GM19463 (cell line): ENCODE measurements at regions not wholly inside any gene's neighbourhood (a gene's known extent, or its start where the extent isn't known, plus 50 kb on each side); places are given as distances from the start of the nearest gene placed in this dataset.
"Not testable (repeated sequence)": the region's sequence is repeated elsewhere in the genome, so short reads cannot be mapped to it uniquely, and the experiment has no call there.

Experiments
- ATAC-seq: cut with Tn5 transposase; IDR thresholded peaks from one replicate; pipeline ENCODE4 v1.9.1; 2021; ENCODE audit warnings: mild to moderate bottlenecking, moderate library complexity; ENCODE audit not compliant: unreplicated experiment

DNA sequence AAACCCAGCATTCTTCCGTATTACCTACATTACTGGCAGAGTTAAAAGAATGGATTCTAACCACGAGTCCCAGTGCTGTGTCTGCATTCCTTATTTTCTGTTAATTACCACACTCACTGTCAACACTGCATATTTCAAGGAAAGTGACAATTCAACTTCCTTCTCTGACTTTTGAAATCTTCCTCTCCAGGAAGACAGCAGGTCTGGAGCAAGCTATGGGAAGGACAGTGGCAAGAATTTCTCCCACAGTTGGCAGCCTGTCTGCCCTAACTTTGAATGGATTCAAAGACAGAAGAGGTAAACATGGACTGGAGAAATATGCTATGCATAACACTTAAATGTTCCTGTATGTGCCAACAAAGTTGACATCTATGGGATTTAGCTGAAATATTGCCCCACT is 700.5 kb upstream of the CHAC2 start:
- ATAC-seq, result no peak

DNA sequence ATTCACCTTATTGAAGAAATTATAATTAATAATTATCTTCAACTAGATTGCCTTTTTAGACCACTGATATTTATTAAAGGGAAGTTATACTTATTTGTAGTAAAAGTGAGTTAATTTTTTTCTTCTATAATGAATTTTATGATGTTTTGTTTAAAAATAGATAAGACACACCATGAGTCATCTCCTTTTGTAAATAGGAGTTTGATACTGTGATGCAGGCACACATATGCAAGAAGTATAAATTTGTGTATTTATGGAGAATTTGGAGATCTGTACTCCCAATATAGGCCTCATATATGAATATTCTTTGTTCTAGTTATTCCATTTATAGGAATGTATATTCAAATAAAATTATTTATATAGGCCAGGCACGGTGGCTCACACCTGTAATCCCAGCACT is 703.5 kb upstream of the CHAC2 start:
- ATAC-seq, result no peak

DNA sequence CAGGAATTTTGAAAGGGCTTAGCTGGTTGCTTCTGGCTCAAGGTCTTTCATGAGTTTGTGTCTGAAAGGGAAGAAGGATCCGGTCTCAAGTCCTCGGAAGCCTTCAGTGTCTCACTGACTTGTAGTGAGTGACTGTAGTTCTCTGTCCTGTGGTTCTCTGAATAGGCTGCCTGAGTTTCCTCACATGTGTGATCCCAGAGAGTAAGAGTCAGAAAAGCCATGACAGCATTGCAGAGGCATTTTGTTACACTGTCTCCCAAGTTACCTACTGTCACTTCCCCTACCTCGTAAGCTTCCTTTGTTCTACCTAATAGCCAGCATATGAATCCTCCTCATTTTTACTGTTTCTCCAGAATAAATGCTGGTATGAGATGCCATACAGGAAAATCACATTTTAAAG is 709.1 kb upstream of the CHAC2 start:
- ATAC-seq, result no peak

DNA sequence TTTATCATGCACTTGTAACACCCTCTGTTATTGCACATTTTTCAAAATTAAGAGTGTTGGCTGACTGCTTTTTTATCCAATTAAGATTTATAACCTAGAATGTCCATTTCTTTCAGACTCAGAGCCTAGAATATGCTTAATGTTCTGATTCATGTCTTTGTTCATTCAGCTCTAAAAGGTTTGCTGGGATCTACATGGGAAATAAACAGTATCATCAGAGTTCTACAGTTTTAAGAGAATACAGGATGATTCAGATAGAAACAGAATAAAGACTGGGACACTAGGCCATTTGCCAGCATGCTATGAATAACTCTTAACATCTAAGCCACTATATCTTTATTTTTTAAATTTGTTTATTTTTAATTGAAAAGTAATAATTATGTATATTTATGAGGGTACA is 713.7 kb upstream of the CHAC2 start:
- no peak for ATAC-seq

DNA sequence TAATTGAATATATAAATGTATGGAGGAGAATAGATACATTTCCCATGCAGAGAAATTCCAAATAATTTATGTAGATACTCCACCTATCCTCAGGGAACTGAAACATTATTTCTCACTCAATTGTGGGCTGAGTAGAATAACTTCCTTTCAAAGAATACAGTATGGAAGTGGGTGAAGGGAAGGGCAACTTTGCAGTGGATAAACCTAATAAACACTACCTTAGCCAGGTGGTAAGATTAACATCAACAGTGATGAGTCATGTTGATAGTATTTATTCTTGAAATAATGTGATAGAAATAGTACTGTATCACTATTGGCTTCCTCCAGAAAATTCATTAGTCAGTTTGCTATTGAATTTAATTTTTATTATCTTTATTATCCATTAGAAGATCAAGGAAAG is 716.4 kb upstream of the CHAC2 start:
- ATAC-seq, result no peak

DNA sequence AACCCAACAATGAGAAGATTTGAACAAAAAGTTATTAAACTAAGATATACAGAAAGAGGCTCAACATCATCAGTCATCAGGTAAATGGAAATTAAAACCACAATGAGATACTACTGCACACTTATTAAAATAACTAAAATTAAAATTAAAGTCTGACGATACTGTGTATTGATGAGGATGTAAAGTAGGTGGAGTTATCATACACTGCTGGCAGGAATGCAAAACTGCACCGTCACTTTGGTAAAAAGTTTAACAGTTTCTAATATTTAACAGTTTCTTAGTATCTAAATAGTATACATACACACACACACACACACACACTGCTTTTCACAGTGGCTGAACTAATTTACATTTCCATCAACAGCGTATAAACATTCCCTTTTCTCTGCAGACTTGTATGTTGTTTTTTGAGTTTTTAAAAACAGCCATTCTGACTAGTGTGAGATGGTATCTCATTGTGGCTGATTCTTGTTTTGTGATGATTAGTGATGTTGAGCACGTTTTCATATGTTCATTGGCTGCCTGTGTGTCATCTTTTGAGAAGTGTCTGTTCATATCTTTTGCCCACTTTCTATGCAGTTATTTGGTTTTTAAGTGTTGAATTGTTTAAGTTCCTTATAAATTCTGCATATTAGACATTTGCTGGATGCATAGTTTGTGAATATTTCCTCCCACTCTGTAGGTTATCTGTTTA is 726.9 kb upstream of the CHAC2 start:
- ATAC-seq, result no peak

DNA sequence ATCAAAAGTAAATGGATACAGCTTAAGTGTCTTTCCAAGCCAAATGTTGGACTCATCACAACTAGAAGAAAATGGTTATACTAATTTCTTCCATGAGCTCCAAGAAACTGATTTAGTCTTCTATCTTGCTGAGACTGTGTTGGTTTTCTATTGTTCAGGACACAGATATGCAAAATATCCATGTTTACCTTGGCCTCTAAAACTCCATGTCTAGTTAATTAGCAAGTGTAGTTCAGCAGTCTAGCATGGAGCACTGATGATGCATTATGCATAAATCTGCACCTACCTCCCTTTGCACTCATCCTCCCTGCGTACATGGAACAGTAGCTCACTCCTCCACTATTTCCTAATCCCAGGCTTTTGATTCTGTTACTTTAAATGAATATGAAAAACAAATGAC is 731.4 kb upstream of the CHAC2 start:
- ATAC-seq, result no peak

DNA sequence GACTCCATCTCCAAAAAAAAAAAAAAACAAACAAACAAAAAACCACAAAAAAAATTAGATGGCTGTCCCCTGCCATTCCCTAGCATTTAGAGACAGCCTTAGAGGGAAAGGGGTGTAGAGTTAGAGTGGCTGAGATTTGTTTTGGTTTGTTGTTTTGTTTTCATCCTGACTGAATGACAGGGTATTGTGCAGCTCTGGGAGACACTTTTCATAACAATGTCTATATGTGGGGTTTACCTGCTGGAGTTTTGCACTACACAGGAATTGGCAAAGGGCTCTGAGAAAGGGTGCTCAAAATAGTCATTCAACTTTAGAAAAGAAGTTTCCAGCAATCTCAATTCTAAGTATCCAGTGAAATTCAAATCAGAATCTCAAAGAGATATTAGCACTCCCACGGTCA is 732.5 kb upstream of the CHAC2 start:
- ATAC-seq, result no peak

DNA sequence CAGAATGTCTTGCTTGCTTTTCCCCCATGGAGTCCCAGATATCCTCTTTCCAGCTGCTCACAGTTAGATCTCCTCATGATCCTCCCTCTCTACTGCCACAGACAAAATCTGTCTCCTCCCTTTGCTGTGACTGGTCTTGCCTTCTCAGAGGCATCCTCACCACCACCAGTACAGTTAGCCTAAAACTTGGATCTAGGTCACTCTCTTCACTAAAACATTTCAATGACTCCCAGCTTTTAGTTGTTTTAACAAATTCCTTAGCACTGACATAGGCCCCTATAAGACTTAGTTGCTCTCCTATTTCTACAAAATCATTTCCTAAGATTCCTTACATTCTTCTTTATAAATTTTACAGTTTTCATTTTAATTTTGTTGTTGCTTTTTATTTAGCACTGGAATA is 734.2 kb upstream of the CHAC2 start:
- ATAC-seq, result no peak

DNA sequence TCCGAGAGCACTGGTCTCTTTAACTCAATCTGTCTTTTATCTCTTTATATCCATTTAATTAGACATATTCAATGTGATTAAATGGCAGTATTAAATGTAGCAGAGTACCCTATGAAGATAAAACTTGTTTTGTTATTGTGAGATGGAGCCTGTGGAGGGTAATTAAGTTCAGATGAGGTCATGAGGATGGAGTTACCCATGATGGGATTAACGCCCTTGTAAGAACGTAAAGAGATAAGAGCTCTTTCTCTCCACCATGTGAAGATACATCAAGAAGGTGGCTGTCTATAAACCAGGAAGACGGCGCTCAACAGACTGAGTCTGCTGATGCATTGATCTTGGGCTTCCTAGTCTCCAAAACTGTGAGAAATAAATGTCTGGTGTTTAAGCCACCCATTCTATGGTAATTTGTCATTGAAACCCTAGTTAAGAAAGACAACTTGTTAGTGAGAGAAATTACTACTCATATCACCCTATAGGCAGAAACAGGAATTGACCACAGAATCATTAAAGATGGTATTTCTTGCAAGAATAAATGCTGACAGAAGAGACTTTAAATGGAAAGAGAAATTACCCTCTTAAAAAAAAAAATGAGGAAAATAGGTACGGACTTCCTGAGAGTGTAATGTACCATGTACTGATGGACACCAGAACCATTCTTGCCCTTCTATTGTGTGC is 738.7 kb upstream of the CHAC2 start:
- no peak for ATAC-seq

DNA sequence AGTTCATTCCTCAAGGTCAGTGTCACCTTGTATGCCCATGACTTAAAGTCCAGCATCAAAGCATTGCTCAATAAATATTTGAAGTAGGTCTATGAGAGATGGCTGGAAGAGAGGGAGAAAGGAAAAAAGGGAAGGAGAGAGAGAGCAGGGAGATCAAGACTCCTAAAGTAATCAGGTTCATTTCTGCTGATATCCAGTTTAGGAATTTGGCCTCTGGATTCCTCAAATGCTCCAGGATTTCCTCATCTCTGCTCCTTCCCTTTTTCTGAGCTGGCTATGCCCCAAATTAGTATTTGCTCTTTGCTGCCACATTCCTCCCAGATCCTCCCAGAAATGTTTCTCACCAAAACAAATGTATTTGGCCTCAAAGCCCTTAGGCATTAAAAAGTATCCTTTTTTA is 739.4 kb upstream of the CHAC2 start:
- ATAC-seq, result no peak

DNA sequence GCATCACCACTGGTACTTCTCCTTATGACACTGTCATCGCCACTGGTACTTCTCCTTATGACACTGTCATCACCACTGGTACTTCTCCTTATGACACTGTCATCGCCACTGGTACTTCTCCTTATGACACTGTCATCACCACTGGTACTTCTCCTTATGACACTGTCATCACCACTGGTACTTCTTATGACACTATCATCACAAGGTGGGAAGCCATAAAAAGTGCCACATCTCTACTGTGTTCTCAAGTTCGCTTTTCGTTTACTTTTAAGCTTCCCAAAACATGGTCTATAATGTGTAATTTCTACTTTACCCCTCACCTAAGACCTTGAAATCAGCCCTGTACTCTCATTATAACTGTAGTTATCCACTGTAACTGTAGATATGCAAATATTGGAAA is 745.4 kb upstream of the CHAC2 start:
- not testable (repeated sequence) for ATAC-seq

DNA sequence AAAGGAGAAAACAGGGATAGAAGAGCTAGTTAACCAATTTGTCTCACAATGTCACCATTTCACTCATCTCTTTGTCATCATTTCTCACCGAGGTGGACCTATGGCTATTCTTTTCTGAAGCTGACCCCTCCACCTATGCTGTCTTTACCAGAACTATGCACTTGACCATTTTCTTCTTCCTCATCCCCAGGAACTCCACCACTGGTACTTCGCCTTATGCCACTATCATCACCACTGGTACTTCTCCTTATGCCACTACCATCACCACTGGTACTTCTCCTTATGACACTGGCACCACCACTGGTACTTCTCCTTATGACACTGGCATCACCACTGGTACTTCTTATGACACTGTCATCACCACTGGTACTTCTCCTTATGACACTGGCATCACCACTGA is 745.8 kb upstream of the CHAC2 start:
- ATAC-seq, result no peak

DNA sequence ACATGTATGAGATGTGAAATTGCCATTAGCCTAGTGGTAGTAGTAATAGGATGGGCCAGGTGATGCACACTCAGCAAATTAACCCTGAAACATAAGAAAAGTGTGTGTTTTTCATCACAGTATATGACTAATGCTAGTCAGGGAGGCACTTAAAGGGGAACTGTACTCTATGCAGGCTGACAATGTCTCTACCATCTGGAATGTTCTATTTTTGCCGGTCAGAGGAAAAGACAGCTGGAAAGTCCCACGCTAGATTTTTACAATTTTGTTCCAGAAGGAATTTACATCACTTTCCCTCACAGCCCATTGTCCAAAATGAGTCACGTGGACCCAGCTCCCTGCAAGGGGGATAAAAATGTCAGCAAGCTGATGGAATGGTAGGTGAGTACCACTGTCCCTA is 746.3 kb upstream of the CHAC2 start:
- ATAC-seq, result no peak

DNA sequence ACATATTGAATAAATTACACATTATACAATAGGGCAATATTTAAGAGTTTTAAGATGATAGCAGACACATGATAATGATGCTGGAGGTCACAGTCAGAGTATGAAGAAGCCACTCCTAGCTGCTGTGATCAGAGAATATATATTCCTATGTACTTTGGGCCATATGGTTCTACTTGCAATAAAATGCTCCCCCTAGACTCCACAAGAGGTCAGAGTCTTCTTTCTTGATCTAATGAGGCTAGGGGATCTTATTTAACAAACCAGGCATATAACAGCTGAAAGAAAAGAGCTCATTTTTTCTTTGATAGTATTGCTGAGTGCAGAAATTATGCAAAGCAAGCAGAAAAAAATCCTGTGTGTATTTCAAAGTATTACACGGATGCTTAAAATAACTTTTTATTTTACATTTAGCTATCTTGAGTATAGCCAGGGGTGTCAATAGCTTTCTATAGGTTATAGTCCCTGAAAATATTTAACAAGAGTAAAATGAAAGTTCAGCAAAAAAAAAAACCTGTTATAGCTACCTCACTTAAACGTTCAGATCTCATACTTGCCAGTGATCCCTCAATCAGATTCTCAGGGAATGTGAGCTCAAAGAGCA is 748.7 kb upstream of the CHAC2 start:
- no peak for ATAC-seq

DNA sequence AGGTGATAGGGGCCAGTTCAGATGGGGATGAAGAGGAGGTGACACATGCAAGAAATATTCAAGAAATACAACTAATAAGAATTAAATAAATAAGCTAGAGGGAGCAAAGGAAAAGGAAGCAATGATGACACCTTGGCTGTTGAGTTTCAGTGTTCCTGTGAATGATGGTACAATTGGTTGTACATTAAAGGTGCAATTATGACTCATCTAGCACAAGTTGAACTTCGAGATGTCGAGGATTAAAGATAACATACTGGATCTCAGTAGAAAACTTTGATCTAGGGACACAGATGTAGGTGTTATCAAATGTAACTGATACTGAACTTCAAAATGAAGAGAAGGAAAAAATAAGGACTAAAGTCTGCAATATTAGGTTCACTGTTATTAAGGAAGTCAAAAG is 760.6 kb upstream of the CHAC2 start:
- no peak for ATAC-seq

DNA sequence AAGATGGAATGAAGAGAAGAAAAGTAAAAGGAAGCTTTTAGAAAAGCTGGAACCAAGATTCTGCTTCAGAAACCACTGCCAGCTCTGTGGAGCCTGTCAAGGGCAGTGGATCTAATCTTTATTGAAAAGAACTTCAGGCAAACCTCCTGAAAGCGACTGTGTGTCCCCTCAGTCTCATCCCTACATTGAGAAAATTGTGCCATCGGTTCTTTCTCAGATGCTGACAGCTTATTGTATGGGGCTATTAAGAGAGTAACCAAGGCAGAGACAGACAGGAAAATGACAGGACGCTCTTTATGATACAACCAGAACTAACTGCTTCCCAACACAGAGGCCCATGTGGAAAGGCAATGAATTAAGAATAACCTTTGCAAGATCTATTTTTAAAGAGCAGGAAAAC is 763.2 kb upstream of the CHAC2 start:
- ATAC-seq, result no peak

DNA sequence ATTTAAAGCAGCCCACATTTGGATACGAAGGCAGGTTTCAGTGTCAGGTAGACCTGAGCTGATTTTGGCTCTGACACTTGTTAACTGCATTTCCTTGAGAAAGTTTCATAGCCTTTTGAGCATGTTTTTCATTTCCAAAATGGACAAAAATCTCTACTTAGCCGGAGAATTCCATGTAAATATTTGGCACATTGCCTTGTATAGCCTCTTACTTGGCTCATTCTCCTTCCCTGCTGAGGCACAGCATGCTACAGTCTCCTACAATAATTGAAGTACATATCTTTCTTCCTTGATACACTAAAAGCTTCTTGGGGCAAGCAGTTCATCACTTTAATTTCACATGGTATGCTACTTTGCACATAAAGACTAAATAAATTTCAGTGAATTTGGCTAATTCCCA is 772.2 kb upstream of the CHAC2 start:
- no peak for ATAC-seq

DNA sequence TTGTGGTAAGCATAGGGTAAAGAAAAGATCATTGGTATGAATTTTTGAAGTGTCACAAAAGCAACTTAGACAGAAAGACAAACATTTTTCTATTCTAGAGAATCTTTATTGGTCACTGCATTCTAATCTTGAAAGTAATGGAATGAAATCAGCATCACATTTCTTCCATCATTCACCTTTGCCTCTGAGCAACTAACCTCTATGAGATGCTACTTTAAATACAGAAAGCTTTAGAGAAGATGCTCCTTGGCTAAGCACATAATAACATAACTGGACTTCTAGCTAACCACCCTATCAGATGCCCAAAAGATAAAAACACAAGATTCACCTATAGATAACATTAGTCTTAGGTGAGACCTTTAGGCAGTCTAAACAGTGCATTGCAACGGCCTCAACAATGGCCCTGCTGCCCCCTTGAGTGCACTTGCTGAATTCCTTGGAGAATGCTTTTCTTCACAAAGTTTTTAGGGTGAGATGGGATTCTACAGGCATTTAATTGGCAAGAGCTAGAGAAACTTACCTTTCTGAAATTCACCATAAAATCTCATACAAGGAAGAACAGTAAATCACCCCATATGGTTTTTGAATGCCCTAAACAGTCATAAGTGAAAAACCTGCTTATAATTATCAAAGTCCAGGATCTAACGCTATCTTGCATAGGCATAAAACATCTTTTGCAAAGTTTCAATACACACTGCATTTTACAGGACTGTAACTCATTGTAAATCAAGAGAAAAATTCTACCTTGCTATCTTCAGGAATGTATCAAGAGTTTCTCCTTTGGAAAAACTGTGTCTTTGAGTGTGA is 791.3 kb upstream of the CHAC2 start:
- peak; percentile 51 for ATAC-seq

DNA sequence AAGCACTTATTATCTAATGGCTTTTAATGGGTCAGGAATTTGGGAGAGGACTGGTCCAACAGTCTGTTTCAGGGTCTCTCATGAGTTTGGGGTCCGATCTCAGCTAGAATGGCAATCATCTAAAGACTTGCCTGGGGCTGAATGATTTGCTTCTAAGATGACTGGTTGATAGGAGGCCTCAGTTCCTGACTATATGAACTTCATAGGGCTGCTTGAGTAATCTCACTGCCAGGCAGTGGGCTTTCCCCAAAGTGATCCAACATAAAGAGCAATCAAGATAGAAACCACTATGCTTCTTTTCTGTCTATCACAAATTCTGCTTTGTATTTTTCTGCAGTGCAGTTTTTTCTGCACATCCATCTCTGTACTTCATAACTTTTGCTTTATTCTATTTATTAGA is 793.5 kb upstream of the CHAC2 start:
- ATAC-seq, result no peak

DNA sequence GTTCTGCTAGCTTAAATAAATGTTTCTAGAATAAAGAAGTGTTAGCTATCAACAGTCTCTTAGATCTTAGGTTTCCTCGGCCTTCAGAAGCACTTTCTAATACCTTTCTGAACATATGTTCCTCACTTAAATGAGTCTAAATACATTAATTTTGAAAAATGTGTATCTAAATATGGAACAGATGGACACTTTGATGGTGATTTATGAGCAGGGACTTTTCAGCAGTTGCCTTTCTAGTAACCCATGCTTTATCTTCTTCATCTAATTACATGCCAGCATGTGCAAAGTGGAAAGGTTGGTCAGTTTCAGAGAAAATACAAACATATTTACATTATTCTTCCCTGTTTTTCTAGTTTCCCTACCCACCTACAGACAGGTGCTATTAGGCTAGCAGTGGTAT is 797.0 kb upstream of the CHAC2 start:
- no peak for ATAC-seq

DNA sequence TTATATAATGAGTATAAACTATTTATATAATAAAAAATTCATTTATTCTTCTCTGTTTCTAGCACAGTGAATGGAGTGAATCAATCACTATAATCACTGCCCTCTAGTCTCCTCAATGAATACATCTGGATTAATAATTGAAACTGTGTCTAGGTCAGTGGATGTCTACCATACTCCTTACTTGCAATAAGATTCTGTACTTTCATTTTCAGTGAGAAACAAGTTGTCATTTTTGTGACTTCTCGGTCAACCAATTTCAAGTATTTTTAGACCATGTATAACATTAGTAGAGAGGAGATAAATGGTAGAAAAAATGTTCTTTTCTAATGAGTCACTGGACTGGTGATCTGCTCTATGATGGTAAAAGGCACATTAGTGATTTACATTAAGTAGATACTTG is 799.6 kb upstream of the CHAC2 start:
- no peak for ATAC-seq
